Heart left ventricle (tissue), 13 donors: ENCODE measurements at regions not wholly inside any gene's neighbourhood (a gene's known extent, or its start where the extent isn't known, plus 50 kb on each side); places are given as distances from the start of the nearest gene placed in this dataset.

ENCODE experiments used
- CTCF ChIP-seq, 12 donors: fragments of 200-600 bp; sonication (generic) in 4 of 12; IDR thresholded peaks; one replicate each; pipeline versions ENCODE4 v1.5.0 to v1.8.0; 2018 to 2022; ENCODE audit warnings: antibody characterized with exemption in 12 of 12, mild to moderate bottlenecking in 5 of 12
- POLR2A ChIP-seq, 2 donors: fragments of 450-650 bp; IDR thresholded peaks; one replicate each; pipeline ENCODE4 v1.6.1; 2017; ENCODE audit warnings: antibody characterized with exemption in 2 of 2, mild to moderate bottlenecking in 2 of 2, moderate library complexity in 2 of 2
- donor health status: ischemic (EF 13 %, LVEDD 7.1; RV severe dilation, severe dysfunction).
- donor health status: DM: no; HTN: yes; CAD: no.
- donor health status: DM: no; HTN: no; CAD: no.
- donor health status: ischemic (EF 25% LVEDD 6.9; RV normal size, moderate dysfunction).
- donor health status: ischemic (EF 25% LVEDD 5.7; RV mildly dilated, moderate dysfunction).
- donor health status: ischemic (EF 35%, LVEDD 5.7; RV mildly dilated, moderate dysfunction).
- donor health status: nonischemic (EF 11% LVEDD 7.7; RV severe dilation, severe dysfunction).
- donor health status: DM: yes; HTN: yes; CAD: no.
- donor health status: PGD.
- donor health status: ischemic (EF 29% LVEDD 5.4; RV normal size, mild dysfunction).
- donor health status: nonischemic (EF 23%, LVEDD 6.1; RV moderate dilation, normal function).

GRCh38 chr4:159770969-159771368 is 668.1 kb downstream of the RAPGEF2 start:
- TF ChIP-seq CTCF (IDR thresholded peaks at IDR 0.05) (no peak), POLR2A (IDR thresholded peaks at IDR 0.05) (no peak)
